Erythroblast (primary cell): ENCODE measurements at regions not wholly inside any gene's neighbourhood (a gene's known extent, or its start where the extent isn't known, plus 50 kb on each side); places are given as distances from the start of the nearest gene placed in this dataset.

Source experiments
- GATA1 ChIP-seq: IDR thresholded peaks from 2 replicates; pipeline ENCODE4 v1.6.1; 2011; ENCODE audit warnings: low read depth, mild to moderate bottlenecking, control low read depth, low read length, moderate library complexity
- POLR2A ChIP-seq: IDR thresholded peaks from 2 replicates; pipeline ENCODE4 v1.6.1; 2011; ENCODE audit warnings: mild to moderate bottlenecking, low read length

GRCh38 chr16:86010680-86011141 is 111.7 kb downstream of the IRF8 start:
- TF ChIP-seq POLR2A (no peak), GATA1 (no peak)
